ENCODE measurements at regions not wholly inside any gene's neighbourhood (a gene's known extent, or its start where the extent isn't known, plus 50 kb on each side); places are given as distances from the start of the nearest gene placed in this dataset.
A peak's percentile ranks its signal among the peaks of the same experiment; 100 is the strongest.

- Histone ChIP-seq H4K5ac (ENCODE audit: insufficient read length, low read depth, low read length) (no peak overlapping the region), H2BK120ac (replicated peaks; ENCODE audit: low read depth, low read length) (no peak overlapping the region), H3K4me1 (replicated peaks in 1 of 4; ENCODE audit: control insufficient read depth in 3 of 4, insufficient read depth in 4 of 4, low read length in 3 of 4) (peaks cover 0 to 4% (median 0%) of the 10 kb centered on the region in 4 experiments; a peak in 2 of 7 replicates), H4K91ac (replicated peaks; ENCODE audit: insufficient read length, low read length) (no peak overlapping the region), H3K23ac (ENCODE audit: insufficient read length) (no peak overlapping the region), H3K9me3 (ENCODE audit: insufficient read depth in 2 of 2, low read depth in 1 of 2, low read length in 1 of 2) (peaks cover 12 to 25% of the 10 kb centered on the region in 2 experiments), H4K8ac (ENCODE audit: extremely low read depth, insufficient read depth, low read length) (no peak overlapping the region), H2AK5ac (ENCODE audit: low read depth, low read length) (no peak overlapping the region), H2BK20ac (ENCODE audit: low read length) (no peak overlapping the region), H3K9ac (replicated peaks in 1 of 4; ENCODE audit: extremely low read depth in 1 of 4, low read depth in 3 of 4, low read length in 3 of 4) (no peak overlapping the region), H3K4me2 (ENCODE audit: insufficient read depth in 1 of 2, low read depth in 2 of 2, low read length in 2 of 2) (no peak overlapping the region), H3K36me3 (ENCODE audit: control insufficient read depth in 2 of 4, insufficient read depth in 4 of 4, low read length in 3 of 4) (peaks cover 0 to 8% (median 0%) of the 10 kb centered on the region in 4 experiments; a peak in 2 of 8 replicates), H3K27ac (ENCODE audit: low read depth, low read length) (no peak overlapping the region), H3K56ac (replicated peaks; ENCODE audit: insufficient read length, low read depth, low read length) (no peak overlapping the region), H2BK5ac (ENCODE audit: low read depth, low read length) (no peak overlapping the region), H3K18ac (ENCODE audit: extremely low read depth, low read length) (no peak overlapping the region), H3K4me3 (ENCODE audit: extremely low read depth in 1 of 4, insufficient read depth in 2 of 4, low read depth in 3 of 4, low read length in 4 of 4) (no peak overlapping the region), H2AFZ (ENCODE audit: low read length) (0 out of 2 replicates have a peak overlapping the region, but pooled peaks have one; percentile 89), H3K27me3 (replicated peaks in 1 of 4; ENCODE audit: control insufficient read depth in 3 of 4, extremely low read depth in 1 of 4, insufficient read depth in 3 of 4, low read length in 3 of 4) (no peaks in the 10 kb centered on the region), H2BK12ac (ENCODE audit: low read depth, low read length) (no peak overlapping the region), H3K14ac (ENCODE audit: insufficient read length) (no peak overlapping the region), H3K79me1 (ENCODE audit: low read depth, low read length) (no peaks in the 10 kb centered on the region), H3K79me2 (ENCODE audit: control insufficient read depth in 1 of 2, insufficient read depth in 2 of 2, low read length in 2 of 2) (no peaks in the 10 kb centered on the region), H4K20me1 (replicated peaks in 1 of 2; ENCODE audit: control insufficient read depth in 1 of 2, insufficient read depth in 2 of 2, low read length in 2 of 2) (no peaks in the 10 kb centered on the region), H3K4ac (replicated peaks; ENCODE audit: insufficient read length, low read depth, low read length) (no peak overlapping the region), H2BK15ac (ENCODE audit: low read length) (no peak overlapping the region), H3K23me2 (ENCODE audit: low read depth, low read length) (no peaks in the 10 kb centered on the region)
- no peak for TF ChIP-seq CTCF (IDR thresholded peaks at IDR 0.05; ENCODE audit: control extremely low read depth in 1 of 3, insufficient read depth in 1 of 3, low read depth in 1 of 3, low read length in 3 of 3)
- TF ChIP-seq TBP (IDR thresholded peaks at IDR 0.05; ENCODE audit: low read depth, low read length): no peak
- CTCF ChIA-PET (ENCODE audit: partially characterized antibody): interaction anchor here (0.6 kb wide), 1 partner anchor 16 kb away, joined by 3 read pairs; no protein-coding TSS in a partner anchor
- DNase-seq (ENCODE audit: low read depth in 1 of 2, low spot score in 2 of 2) (no peak), FAIRE-seq (no peak)
- 72% methylated on average over 3 of the region's 3 CpGs; no CpG with 5 or more reads in 1 of the 2 experiments for WGBS, 2 experiments (ENCODE audit: extremely low coverage in 1 of 2, insufficient coverage in 1 of 2, insufficient read length in 1 of 2, insufficient replicate concordance in 2 of 2, low coverage in 1 of 2, low lambda C conversion rate in 2 of 2, missing lambda C conversion rate in 1 of 2)
- POLR2A ChIA-PET (ENCODE audit: partially characterized antibody): interaction anchor here (0.7 kb wide), 1 partner anchor 881 kb away, joined by 3 read pairs; no protein-coding TSS in a partner anchor
Observed at GRCh38 chr5:82833277-82833676, 243.9 kb downstream of the TMEM167A start.

Measured in H1 (cell line).